ENCODE measurements at regions not wholly inside any gene's neighbourhood (a gene's known extent, or its start where the extent isn't known, plus 50 kb on each side); places are given as distances from the start of the nearest gene placed in this dataset.
A peak's percentile ranks its signal among the peaks of the same experiment; 100 is the strongest.

DNA sequence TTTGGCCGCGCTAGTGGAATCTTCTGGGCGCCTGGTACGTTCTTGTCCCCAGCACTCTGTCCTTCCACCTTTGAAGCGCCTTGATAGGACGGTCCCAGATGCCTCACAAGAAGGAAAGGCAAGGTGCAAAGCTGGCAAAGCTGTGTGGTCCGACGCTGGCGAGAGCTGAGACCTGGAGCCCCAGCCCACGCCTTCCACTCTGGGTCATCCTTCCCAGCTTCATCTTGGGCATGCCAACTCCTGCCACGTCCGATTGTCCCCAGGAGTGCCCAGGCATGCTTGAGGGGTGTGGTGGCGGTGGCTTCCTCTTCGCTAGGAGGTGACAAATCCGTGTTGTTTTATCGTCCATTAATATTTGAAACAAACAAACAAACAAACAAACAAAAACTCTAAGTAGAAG lies 123.9 kb upstream of the DPYD start:
- H3K27me3 Mint-ChIP-seq = peaks cover 67% of the 10 kb centered on the region
- no peaks in the 10 kb centered on the region for H3K9me3 Mint-ChIP-seq
- intact Hi-C loops (cut with micrococcal nuclease) = loop anchor here (10.0 kb wide), 1 partner anchor 190 kb away; no protein-coding TSS in a partner anchor
- peak overlapping the region; percentile 69 for H3K4me3 Mint-ChIP-seq
- H3K36me3 Mint-ChIP-seq (ENCODE audit: low read depth) = no peaks in the 10 kb centered on the region
- H3K4me1 Mint-ChIP-seq (ENCODE audit: low read depth) = peaks cover 42% of the 10 kb centered on the region
- H3K27ac Mint-ChIP-seq = no peak overlapping the region

DNA sequence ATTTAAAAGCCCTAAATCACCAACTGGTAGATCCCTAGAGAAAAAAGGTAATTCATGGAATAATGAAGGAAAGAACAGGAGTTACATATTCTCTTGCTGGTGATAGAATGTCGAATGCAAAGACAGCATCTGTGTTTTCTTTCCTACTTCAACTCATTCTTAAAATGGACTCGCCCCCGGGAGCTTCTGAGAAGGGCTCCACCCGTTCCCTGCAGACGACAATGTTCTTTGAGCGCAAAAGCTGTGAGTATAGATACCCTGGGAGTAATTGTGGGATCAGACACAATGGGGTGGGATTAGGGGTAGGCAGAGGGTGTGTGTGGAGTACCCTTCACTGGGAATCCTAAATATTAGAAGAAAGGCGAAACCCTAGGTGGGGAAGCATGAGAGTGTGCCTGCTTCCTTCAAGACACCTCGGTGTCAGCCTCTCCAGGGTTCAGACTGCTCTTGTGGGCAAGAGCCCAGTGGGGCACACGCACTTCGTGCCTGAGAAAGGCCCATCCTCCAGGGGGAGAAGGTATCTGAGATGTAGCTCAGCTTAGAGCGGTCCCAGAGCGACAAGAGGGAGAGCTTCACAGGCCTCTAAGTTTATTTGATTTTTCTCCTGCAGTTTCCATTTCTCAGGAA lies 123.3 kb upstream of the DPYD start:
- Mint-ChIP-seq H3K27ac (no peak overlapping the region), H3K4me3 (no peak overlapping the region), H3K27me3 (peaks cover 62% of the 10 kb centered on the region), H3K9me3 (no peaks in the 10 kb centered on the region), H3K36me3 (ENCODE audit: low read depth) (no peaks in the 10 kb centered on the region), H3K4me1 (ENCODE audit: low read depth) (peaks cover 37% of the 10 kb centered on the region)
- intact Hi-C loops (cut with micrococcal nuclease) = loop anchor here (10.0 kb wide), 1 partner anchor 189 kb away; no protein-coding TSS in a partner anchor

DNA sequence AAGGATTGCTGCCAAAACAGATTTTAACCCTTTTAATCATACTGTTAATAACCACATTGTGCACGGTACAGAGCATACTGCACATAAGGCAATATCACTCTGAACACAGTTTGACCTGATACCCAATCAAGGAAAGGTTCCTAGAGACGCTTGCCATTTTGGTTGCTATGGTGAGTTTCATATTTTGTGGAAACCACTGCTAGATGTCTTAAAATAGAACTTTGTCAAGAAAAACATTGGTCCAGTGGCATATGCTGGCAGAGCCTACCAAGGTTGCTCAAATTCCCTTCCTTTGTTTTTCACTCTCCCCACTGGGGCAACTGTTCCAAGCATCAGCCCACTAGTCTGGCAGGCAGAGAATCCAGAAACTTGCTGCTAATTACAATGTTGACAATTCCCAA lies 114.8 kb upstream of the DPYD start:
- H3K36me3 Mint-ChIP-seq (ENCODE audit: low read depth) = no peaks in the 10 kb centered on the region
- no peak overlapping the region for H3K27ac Mint-ChIP-seq
- intact Hi-C loops (cut with micrococcal nuclease) = no loop called here
- H3K9me3 Mint-ChIP-seq = no peaks in the 10 kb centered on the region
- H3K27me3 Mint-ChIP-seq = peaks cover 3% of the 10 kb centered on the region
- H3K4me3 Mint-ChIP-seq = no peak overlapping the region
- H3K4me1 Mint-ChIP-seq (ENCODE audit: low read depth) = no peaks in the 10 kb centered on the region

DNA sequence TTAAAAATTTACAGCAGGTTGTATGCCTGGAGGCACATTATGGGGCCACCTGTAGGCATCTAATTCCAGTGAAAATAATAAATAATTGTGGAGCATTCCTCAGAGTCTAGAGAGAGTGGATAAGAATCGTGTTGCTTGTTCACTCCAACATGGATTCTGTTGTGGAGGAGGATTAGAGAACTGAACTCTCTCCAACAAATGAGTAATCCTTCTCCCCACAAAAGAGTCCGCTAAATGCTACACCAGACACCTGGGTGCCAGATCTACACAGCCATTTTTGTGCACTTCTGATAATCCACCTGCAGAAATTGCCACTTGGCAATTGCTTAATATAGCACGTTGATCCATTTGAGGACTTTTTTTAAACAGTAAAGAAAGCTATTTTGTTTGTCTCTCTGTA lies 113.7 kb upstream of the DPYD start:
- intact Hi-C loops (cut with micrococcal nuclease) = no loop called here
- Mint-ChIP-seq H3K9me3 (no peaks in the 10 kb centered on the region), H3K27me3 (peaks cover 3% of the 10 kb centered on the region), H3K36me3 (ENCODE audit: low read depth) (no peaks in the 10 kb centered on the region), H3K4me3 (no peak overlapping the region), H3K27ac (no peak overlapping the region), H3K4me1 (ENCODE audit: low read depth) (no peaks in the 10 kb centered on the region)

DNA sequence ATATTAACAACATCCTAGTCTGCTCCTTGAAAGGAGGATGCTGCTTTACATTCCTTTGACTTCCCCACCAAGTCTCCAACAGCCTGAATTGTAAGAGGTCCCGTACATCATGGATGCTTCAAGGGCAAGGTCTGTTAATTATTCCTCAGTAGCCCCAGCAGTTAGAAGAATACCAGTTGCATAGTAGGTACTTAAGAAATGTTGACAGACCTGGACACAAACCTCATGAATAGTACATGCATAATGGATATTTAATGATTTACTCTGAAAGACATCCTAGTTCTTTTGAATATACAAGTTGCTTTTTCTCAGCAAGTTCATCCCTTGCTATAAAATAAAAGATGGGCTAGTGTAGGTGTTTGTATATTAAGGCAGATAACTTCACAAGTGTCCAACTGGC lies 112.1 kb upstream of the DPYD start:
- intact Hi-C loops (cut with micrococcal nuclease) = no loop called here
- Mint-ChIP-seq H3K4me3 (no peak overlapping the region), H3K9me3 (no peaks in the 10 kb centered on the region), H3K36me3 (ENCODE audit: low read depth) (no peaks in the 10 kb centered on the region), H3K27ac (no peak overlapping the region), H3K27me3 (no peaks in the 10 kb centered on the region), H3K4me1 (ENCODE audit: low read depth) (no peaks in the 10 kb centered on the region)

DNA sequence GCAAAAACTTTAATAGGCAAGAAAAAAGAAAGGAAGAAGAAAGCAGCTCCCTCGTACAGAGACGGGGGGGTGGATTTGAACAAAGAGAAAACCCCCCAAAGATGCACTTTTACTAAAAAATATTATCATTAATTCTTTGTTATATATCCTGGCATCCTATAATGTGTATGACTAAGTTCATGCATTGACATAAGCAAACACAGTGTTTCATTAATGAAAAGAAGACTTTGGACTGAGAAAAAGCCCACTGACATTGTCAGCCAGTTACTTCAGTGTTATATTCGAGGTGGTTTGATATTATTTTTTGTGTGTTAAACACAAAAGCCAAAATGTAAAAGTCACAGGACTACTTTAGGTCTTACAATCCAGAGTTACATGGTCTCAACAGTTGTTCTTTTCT lies 110.1 kb upstream of the DPYD start:
- Mint-ChIP-seq H3K9me3 (no peaks in the 10 kb centered on the region), H3K4me1 (ENCODE audit: low read depth) (no peaks in the 10 kb centered on the region), H3K27ac (no peak overlapping the region), H3K36me3 (ENCODE audit: low read depth) (no peaks in the 10 kb centered on the region), H3K27me3 (no peaks in the 10 kb centered on the region), H3K4me3 (no peak overlapping the region)
- intact Hi-C loops (cut with micrococcal nuclease) = no loop called here

DNA sequence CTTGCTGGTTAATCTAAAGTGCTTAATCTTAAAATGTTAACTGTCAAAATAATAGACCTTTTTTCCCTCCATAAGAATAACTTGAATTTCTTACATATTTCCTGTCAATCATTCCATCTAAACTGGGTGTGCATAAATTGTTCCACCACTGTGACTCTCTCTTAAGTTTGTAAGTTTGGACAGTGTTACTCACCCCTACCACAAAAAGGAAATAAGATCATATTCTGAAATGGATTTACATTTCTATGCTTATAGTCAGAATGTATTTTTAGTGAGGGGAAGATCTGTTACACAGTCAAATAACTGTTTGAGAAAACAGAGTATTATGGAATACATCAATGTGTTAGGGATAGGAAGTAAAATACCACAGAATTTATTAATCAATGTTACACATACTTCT lies 109.6 kb upstream of the DPYD start:
- no peaks in the 10 kb centered on the region for H3K9me3 Mint-ChIP-seq
- no peak overlapping the region for H3K27ac Mint-ChIP-seq
- no peaks in the 10 kb centered on the region for H3K27me3 Mint-ChIP-seq
- no peaks in the 10 kb centered on the region for H3K36me3 Mint-ChIP-seq (ENCODE audit: low read depth)
- intact Hi-C loops (cut with micrococcal nuclease) = no loop called here
- H3K4me3 Mint-ChIP-seq = no peak overlapping the region
- H3K4me1 Mint-ChIP-seq (ENCODE audit: low read depth) = no peaks in the 10 kb centered on the region

DNA sequence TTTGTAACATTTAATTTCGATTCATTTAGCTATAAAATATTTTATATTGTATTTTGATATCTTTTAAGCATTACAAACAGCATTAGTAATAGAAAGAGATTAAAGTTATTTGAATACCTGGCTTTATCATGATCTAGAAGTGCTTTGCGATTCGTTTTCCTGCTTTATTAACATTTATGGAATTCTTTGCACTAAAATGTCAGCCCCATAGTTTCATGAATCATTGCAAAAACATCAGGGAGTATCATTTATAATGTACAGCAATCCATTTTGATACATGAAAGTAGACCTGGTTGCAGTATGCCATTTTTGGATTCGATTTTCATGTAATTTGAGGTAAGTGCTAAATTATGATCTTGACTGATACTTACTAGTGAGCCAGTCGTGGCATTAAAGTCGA lies 108.0 kb upstream of the DPYD start:
- Mint-ChIP-seq H3K4me3 (no peak overlapping the region), H3K27ac (no peak overlapping the region), H3K27me3 (no peaks in the 10 kb centered on the region), H3K9me3 (no peaks in the 10 kb centered on the region), H3K36me3 (ENCODE audit: low read depth) (no peaks in the 10 kb centered on the region), H3K4me1 (ENCODE audit: low read depth) (no peaks in the 10 kb centered on the region)
- intact Hi-C loops (cut with micrococcal nuclease) = no loop called here

DNA sequence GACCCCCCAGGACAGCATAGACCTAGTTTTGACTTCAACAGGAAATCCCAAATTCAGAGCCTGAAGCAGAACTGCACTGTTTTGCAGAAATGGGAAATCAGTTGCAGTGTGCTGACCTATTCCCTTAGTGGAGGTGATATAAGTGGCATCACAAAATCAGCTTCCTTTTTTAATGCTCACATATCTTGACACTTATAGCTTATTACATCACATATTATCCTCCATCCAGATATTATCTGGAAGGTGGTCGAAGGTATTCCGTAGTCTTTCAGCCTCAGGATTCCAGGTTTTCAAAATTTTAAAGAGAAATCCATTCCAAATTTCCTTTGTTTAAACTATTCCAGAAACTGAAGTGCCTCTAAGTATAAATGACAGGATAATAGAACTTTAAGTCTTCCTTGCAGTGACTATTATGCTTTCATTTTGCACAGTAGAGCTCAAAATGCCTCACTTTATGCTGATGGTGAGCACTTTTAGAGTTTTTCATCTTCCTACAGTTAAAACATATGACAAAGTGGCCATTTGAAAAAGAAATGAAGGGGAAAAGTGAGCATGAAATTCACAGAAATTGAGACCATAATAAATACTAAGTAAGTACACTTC lies 106.4 kb upstream of the DPYD start:
- Mint-ChIP-seq H3K27ac (no peak overlapping the region), H3K36me3 (ENCODE audit: low read depth) (no peaks in the 10 kb centered on the region), H3K27me3 (no peaks in the 10 kb centered on the region), H3K4me3 (no peak overlapping the region), H3K9me3 (no peaks in the 10 kb centered on the region), H3K4me1 (ENCODE audit: low read depth) (no peaks in the 10 kb centered on the region)
- intact Hi-C loops (cut with micrococcal nuclease) = no loop called here

DNA sequence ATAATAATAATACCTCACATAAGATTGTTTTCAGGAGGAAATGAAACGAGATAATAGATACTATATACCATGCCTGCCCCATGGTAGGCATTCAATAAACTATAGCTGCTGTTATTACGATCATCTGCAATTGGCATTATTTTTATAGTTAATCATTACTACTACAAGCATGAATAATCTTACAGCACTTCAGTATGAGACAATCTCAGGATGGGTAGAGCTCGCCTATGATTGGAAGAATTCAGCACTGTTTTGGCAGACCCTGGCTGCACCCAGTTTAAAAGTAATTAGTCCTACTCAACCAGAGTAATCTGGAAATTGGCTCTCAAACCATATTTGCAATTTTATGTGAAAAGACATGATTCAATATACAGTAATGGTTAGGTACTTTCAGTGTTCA lies 105.0 kb upstream of the DPYD start:
- intact Hi-C loops (cut with micrococcal nuclease) = no loop called here

DNA sequence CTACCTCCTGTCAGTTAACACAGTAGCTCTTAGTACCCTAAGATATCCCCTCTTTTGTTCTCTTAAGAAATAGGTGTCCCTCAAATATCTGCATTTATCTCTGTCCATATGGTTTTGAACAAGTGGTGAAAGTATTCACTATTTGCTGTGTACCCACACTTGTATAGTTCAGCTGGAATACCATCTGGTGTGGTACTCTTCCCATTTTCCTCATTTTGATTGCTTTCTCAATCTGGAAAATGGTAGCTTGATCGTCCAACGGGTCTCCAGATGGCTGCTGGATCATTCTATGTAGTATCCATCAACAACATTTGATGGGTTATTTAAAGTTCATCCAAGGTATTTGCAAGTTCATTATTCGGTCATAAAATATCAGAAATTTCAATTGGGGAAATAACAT lies 100.3 kb upstream of the DPYD start:
- H3K36me3 Mint-ChIP-seq (ENCODE audit: low read depth) = no peaks in the 10 kb centered on the region
- no peaks in the 10 kb centered on the region for H3K9me3 Mint-ChIP-seq
- intact Hi-C loops (cut with micrococcal nuclease) = no loop called here

More for the DNA sequence above, 105.0 kb upstream of the DPYD start:
- H3K27me3 Mint-ChIP-seq = no peaks in the 10 kb centered on the region
- H3K4me3 Mint-ChIP-seq = no peak overlapping the region
- no peaks in the 10 kb centered on the region for H3K36me3 Mint-ChIP-seq (ENCODE audit: low read depth)
- H3K27ac Mint-ChIP-seq = no peak overlapping the region
- no peaks in the 10 kb centered on the region for H3K9me3 Mint-ChIP-seq
- no peaks in the 10 kb centered on the region for H3K4me1 Mint-ChIP-seq (ENCODE audit: low read depth)

DNA sequence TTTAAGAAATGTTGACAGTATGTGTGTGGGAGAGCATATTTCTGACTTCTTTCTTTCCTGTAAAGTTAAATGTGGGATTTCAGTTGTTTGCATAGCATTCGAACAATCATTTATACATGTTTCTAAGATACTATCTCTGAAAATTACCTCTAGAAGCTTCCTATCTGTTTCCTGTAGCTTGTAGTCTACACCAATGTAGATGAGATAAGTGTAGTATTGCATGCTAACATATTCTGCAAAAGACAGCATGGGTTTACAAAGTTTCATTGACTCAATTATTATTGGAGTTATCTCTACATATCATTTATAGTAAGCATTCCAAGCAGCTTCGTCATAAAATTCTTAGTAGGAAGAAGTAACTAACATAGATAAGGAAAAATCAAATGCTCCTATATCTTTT lies 98.9 kb upstream of the DPYD start:
- no peaks in the 10 kb centered on the region for H3K9me3 Mint-ChIP-seq
- H3K27me3 Mint-ChIP-seq = no peaks in the 10 kb centered on the region
- no peak overlapping the region for H3K27ac Mint-ChIP-seq
- H3K4me3 Mint-ChIP-seq = no peak overlapping the region
- intact Hi-C loops (cut with micrococcal nuclease) = no loop called here
- no peaks in the 10 kb centered on the region for H3K36me3 Mint-ChIP-seq (ENCODE audit: low read depth)
- H3K4me1 Mint-ChIP-seq (ENCODE audit: low read depth) = no peaks in the 10 kb centered on the region

More for the DNA sequence above, 100.3 kb upstream of the DPYD start:
- Mint-ChIP-seq H3K4me3 (no peak overlapping the region), H3K27ac (no peak overlapping the region), H3K27me3 (no peaks in the 10 kb centered on the region), H3K4me1 (ENCODE audit: low read depth) (no peaks in the 10 kb centered on the region)

DNA sequence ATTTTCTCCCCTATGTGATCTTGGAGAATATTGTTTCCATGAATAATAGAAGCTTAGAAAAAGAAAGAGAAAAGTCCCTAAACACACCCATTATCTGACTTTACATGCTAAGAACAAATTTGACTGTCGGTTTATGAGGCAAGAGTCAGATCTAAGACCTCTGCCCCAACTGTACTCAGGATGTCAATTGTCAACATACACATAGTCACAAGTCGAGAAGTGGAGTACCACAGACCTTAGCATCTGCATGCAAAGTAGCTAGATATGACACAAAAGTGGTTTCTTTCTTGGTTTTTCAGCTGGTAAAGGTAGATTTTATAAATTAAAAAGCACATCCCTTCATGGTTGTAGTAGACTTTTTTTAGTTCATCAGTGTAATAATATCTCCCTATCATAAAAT lies 97.2 kb upstream of the DPYD start:
- intact Hi-C loops (cut with micrococcal nuclease) = no loop called here
- H3K9me3 Mint-ChIP-seq = no peaks in the 10 kb centered on the region
- no peaks in the 10 kb centered on the region for H3K27me3 Mint-ChIP-seq
- no peaks in the 10 kb centered on the region for H3K4me1 Mint-ChIP-seq (ENCODE audit: low read depth)
- no peak overlapping the region for H3K27ac Mint-ChIP-seq
- no peak overlapping the region for H3K4me3 Mint-ChIP-seq
- no peaks in the 10 kb centered on the region for H3K36me3 Mint-ChIP-seq (ENCODE audit: low read depth)

DNA sequence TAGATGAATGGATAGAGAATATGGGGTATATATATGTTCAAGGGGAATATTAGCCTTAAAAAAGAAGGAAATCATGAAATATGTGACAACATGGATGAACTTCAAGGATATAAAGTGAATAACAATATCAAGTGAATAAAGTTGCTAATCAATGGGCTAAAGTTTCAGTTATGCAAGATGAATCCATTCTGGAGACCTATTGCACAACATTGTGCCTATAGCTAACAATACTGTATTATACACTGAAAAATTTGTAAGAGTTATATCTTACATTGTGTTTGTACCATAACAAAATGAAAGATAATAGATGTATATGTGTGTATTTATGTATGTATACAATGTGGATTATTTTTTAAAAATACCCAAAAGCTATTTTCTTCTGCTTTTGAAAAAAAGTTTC lies 96.3 kb upstream of the DPYD start:
- H3K4me1 Mint-ChIP-seq (ENCODE audit: low read depth) = peaks cover 5% of the 10 kb centered on the region

DNA sequence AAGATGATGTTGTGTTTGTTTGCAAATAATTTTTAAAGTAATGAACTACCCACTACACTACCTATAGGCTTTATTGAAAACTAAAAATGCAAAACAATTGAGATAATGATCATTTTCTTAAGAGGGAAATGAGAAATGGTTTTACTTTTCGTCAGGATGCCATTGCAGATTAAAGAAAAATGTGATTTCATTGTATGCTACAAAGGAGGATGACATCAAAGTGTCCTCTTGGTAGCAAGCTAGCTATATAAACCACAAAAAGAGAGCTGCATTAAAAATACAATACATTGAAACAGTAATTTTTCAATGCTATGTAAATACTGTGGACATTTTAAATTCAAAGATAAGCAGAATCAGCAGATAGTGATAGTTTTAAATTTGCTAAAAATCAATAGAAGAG lies 87.5 kb upstream of the DPYD start:
- Mint-ChIP-seq H3K4me3 (no peak overlapping the region), H3K27ac (no peak overlapping the region), H3K9me3 (no peaks in the 10 kb centered on the region), H3K27me3 (no peaks in the 10 kb centered on the region), H3K4me1 (ENCODE audit: low read depth) (peaks cover 5% of the 10 kb centered on the region), H3K36me3 (ENCODE audit: low read depth) (no peaks in the 10 kb centered on the region)
- intact Hi-C loops (cut with micrococcal nuclease) = no loop called here

More for the DNA sequence above, 96.3 kb upstream of the DPYD start:
- H3K9me3 Mint-ChIP-seq = no peaks in the 10 kb centered on the region
- no peak overlapping the region for H3K27ac Mint-ChIP-seq
- no peaks in the 10 kb centered on the region for H3K36me3 Mint-ChIP-seq (ENCODE audit: low read depth)
- no peak overlapping the region for H3K4me3 Mint-ChIP-seq
- intact Hi-C loops (cut with micrococcal nuclease) = no loop called here
- no peaks in the 10 kb centered on the region for H3K27me3 Mint-ChIP-seq
